NCI-H2029 treated with DMSO at 0.1 percent for 48 hours (cell line): ENCODE measurements at regions not wholly inside any gene's neighbourhood (a gene's known extent, or its start where the extent isn't known, plus 50 kb on each side); places are given as distances from the start of the nearest gene placed in this dataset.
A peak's percentile ranks its signal among the peaks of the same experiment; 100 is the strongest.
"Not testable (repeated sequence)": the region's sequence is repeated elsewhere in the genome, so short reads cannot be mapped to it uniquely, and the experiment has no call there.

Experiments
- DNase-seq: peaks from one replicate; lab custom pipeline; 2025; lab: John Stamatoyannopoulos, UW

GRCh38 chr3:193803288-193803687 lies 210.3 kb downstream of the OPA1 start:
- no peak for DNase-seq

- peak; percentile 31 for DNase-seq
Observed at GRCh38 chr3:193805448-193805847, 212.4 kb downstream of the OPA1 start.

DNA sequence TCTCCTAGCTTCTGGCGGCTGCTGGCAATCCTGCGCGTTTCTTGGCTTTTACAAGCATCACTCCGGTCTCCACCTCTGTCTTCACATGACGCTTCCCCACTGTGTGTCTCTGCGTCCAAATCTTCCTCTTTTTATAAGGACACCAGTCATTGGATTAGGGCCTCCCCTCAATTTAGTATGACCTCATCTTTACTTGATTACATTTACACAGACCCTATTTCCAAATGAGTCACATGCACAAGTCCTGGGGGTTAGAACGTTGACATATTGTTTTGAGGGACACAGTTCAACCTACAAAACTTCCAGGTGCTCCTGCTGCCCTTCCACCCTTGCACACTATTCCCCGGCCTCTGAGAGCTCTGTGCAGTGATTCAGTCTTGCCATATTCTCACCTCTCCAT lies 215.3 kb downstream of the OPA1 start:
- no peak for DNase-seq

- no peak for DNase-seq
Observed at GRCh38 chr3:193809106-193809505, 216.1 kb downstream of the OPA1 start.

GRCh38 chr3:193812078-193812725 lies 219.2 kb downstream of the OPA1 start:
- no peak for DNase-seq

DNA sequence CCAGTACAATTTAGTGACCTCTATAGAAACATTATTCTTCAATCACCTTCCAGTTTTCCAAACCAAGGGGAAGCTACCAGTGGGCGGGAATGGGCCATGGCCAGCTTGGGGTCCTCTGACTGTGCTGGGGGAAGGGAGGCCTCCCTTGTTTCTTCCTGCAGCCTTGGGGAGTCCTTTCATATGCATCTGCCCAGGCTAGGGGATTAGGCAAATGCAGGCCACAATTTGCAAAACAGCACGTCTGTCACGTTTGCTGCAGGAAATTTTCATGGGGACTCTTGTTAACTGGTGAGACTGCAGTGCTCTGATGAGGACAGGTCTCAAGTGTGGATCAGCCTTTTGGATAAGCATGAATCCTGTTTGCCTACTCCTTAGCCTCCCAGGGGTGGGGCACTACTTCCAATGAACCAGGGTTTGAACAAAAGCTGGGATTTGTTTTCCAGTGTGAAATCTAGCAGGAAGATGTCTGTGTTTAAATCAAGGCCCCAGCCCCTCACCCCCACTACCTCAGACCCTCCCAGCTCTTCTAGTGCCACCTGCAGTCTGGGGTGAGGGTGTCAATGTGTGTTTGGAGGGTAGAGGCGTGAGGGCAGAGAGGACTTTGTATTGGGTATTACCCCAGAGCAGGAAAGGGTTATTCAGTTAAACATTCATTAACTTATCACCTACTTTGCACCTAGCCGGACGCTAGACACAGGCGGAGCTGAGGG lies 219.9 kb downstream of the OPA1 start:
- no peak for DNase-seq

DNA sequence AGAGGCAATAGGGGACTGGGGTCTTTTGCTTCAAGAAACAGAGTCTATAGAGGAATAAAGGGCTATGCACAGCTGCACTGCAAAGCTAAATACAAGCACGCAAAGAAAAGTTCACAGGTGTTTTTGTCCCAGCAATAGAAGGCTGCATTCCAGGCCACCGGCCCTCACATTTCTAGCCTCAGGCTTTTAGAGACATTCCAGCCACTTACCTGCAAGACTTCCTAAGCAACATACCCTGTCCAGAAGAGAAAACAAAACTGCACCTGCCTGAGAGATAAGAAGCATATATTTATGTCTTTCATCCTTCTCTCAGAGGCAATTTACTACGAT lies 220.5 kb downstream of the OPA1 start:
- DNase-seq, result no peak

DNA sequence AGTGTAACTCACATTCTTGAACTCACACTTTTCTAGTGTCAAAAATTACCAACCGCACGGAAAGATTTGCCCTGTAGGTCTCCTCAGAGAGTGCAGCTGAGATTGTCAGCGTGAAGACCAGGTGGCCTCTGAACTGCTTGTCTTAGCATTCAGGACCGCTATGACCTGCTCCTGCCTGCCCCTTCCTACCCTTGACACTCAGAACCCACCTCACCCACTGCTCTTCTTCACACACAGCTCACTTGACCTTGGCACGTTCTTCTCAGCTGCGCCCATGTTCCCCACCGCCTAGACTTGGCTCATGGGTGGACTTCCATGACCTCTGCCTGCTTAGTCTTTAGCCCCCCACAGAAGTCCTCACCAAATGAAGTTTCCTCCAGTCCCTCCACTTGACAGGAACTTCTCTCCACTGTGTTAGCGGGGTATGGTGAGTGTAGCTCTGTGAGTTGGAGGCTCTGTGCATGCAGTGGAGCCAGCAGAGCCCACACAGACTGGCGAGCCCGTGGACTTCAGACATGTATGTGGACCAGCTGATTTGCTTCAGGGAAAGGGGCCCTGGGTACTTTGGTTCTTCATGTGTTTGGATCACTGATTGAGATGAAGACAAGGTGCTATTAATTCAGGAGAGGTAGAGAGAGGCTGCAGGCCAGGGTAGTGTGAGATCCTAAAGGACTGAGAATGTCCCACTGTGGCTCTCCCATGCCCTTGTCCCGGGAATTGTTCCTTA lies 221.3 kb downstream of the OPA1 start:
- no peak for DNase-seq

DNA sequence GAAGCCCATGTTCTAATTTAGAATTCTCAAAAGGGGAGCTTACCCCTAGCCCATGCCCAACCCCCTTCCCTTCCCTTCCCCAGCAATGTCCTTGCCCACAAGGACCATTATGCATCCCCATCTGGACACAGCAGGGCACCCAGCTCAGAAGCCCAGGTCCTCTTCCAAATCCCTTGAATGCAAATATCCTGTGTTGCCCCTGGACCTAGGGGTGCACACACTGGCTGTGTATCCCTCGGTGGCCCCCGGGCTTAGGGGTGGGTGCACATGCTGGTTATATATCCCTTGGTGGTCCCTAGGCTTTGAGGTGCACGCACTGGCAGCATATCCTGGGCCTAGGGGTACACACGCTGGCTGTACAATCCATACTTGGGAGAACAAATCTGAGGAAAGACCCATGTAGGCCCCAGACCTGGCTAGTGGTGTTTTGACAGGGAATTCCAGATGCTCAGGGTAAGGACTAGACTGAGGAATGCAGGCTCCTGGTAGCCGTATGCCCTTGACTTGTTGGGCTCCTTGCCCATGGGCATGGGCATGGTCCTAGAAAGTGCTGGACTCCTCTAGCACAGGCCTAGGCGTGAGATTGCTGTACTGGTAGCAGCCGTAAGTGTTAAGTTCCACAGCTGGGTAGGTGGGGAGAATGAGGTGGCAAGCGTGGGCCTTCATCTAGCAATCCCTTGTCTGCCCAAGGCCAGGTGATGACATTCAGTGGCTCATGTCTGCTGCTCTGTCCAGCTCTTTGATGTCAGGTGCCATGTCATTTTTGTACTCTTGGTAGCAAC lies 222.4 kb downstream of the OPA1 start:
- DNase-seq, result no peak

DNA sequence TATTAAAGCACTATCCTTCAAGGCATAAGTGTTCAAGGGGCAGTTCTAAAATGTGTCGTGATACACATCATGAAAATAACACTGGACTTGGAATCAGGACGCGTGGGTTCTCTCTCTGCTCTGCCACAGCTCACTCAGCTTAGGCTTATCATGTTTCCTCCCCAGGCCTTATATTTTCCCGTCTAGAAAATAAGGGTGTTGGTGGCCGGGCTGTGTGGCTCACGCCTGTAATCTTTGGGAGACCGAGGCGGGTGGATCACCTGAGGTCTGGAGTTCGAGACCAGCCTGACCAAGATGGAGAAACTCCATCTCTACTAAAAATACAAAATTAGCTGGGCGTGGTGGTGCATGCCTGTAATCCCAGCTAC lies 223.0 kb downstream of the OPA1 start:
- no peak for DNase-seq

- no peak for DNase-seq
Observed at GRCh38 chr3:193816656-193817311, 223.8 kb downstream of the OPA1 start.

- no peak for DNase-seq
Observed at GRCh38 chr3:193819117-193820010, 226.4 kb downstream of the OPA1 start.

- no peak for DNase-seq
Observed at GRCh38 chr3:193821151-193821668, 228.2 kb downstream of the OPA1 start.

DNA sequence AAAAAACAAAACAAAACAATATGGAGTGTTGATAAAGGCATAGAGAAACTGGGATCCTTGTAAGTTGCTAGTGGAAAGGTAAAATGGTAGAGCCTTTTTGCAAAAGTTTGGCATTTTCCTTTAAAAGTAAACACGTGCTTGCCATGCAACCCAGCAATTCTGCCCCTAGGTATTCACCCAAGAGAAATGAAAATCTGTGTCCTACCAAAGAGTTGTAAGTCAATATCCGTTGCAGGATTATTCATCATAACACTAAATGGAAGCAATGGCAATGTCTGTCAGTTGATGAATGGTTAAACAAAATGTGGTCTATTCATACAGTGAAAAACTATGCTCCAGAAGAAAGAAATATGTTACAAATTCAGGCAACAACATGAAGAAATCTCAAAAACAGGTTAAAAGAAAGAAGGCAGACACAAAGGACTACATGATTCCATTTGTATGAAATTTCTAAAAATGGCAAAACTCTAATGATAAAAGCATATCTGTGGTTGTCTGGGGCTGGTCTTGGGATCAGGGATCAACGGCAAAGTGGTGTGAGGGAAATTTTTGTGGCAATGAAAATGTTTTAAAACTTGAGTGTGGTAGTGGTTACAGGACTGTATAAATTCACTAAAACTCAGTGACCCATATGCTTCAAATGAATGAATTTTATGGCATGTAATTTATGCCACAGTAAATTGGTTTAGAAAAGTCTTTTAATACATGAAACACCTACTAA lies 229.6 kb downstream of the OPA1 start:
- DNase-seq, result no peak

GRCh38 chr3:193823213-193823605 lies 230.2 kb downstream of the OPA1 start:
- DNase-seq, result not testable (repeated sequence)

DNA sequence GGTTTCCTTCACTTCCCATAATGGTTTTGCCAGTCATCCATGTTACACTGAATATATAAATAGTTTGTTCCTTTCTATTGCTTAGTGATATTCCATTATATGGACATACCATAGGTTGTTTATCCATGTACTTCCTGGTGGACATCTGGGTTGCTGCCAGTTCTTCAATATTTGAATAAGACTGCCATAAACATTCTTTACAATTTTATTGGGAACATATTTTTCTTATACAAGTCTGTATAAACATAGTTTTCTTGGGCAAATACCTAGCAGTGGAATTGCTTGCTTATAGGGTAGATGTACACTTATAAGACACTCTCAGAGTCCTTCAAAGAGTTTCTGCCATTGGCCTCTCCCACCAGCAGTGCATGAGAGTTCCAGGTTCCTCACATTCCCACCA lies 231.4 kb downstream of the OPA1 start:
- DNase-seq, result no peak

GRCh38 chr3:193825617-193826016 lies 232.6 kb downstream of the OPA1 start:
- no peak for DNase-seq

- DNase-seq, result no peak
Observed at GRCh38 chr3:193826159-193826795, 233.3 kb downstream of the OPA1 start.

GRCh38 chr3:193827040-193827669 lies 234.1 kb downstream of the OPA1 start:
- DNase-seq, result no peak
